ENCODE measurements at regions not wholly inside any gene's neighbourhood (a gene's known extent, or its start where the extent isn't known, plus 50 kb on each side); places are given as distances from the start of the nearest gene placed in this dataset.

DNA sequence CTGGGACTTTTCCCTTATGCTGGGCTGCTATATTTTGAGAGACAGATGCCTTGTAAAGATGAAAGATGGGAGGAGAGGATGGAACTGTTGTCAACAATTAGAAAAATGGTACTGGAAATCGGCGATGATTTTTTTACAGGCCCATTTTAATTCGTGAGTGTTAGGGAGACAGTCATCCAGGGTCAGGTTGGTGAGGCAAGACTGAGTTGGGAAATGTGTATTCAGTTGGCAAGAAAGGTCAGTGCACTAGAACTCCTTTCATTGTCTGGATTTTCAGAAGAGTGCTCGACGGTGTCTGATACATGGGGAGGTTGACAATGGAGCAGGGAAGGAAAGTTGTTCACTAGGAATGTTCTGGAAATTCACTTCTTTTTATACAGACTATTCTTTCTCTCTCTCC is 394.4 kb downstream of the QKI start:
- intact Hi-C loops (cut with DNase I) = no loop called here
- 86% methylated on average over 5 of the region's 5 CpGs for WGBS
- no peaks in the 10 kb centered on the region for H3K4me1 ChIP-seq (replicated peaks)
- H3K9me3 ChIP-seq = no peaks in the 10 kb centered on the region
- no peaks in the 10 kb centered on the region for H3K27me3 ChIP-seq (replicated peaks; ENCODE audit: insufficient read depth)
- DNase-seq (ENCODE audit: low spot score) = no peak
- no peak overlapping the region for H3K27ac ChIP-seq
- no peak overlapping the region for H3K4me3 ChIP-seq
- H3K36me3 ChIP-seq = no peaks in the 10 kb centered on the region
- no peak for TF ChIP-seq POLR2AphosphoS5 (IDR thresholded peaks at IDR 0.05)
- no peak for TF ChIP-seq POLR2A (IDR thresholded peaks at IDR 0.05)
- TF ChIP-seq, protein P1, sequence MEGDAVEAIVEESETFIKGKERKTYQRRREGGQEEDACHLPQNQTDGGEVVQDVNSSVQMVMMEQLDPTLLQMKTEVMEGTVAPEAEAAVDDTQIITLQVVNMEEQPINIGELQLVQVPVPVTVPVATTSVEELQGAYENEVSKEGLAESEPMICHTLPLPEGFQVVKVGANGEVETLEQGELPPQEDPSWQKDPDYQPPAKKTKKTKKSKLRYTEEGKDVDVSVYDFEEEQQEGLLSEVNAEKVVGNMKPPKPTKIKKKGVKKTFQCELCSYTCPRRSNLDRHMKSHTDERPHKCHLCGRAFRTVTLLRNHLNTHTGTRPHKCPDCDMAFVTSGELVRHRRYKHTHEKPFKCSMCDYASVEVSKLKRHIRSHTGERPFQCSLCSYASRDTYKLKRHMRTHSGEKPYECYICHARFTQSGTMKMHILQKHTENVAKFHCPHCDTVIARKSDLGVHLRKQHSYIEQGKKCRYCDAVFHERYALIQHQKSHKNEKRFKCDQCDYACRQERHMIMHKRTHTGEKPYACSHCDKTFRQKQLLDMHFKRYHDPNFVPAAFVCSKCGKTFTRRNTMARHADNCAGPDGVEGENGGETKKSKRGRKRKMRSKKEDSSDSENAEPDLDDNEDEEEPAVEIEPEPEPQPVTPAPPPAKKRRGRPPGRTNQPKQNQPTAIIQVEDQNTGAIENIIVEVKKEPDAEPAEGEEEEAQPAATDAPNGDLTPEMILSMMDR (IDR thresholded peaks at IDR 0.05) = no peak

DNA sequence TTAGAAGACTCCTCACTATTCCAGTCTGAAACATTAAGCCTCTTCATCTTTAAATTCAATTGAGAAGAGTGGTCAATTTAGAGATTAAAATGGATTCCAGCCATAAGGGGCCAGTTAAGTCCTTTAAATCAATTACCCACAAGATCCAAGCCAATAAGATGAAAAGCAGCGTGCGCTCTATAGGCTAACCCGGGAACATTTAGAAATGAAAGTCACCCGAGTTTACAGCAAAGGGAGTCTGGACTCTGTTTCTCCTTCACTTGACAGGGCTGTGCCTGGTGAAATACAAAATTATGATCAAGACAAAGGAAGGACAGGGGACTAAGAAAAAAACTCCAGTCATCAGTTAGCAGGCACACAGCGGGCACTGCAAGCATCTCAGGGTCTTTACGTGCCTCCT is 393.7 kb downstream of the QKI start:
- 92% methylated on average over 6 of the region's 6 CpGs for WGBS

DNA sequence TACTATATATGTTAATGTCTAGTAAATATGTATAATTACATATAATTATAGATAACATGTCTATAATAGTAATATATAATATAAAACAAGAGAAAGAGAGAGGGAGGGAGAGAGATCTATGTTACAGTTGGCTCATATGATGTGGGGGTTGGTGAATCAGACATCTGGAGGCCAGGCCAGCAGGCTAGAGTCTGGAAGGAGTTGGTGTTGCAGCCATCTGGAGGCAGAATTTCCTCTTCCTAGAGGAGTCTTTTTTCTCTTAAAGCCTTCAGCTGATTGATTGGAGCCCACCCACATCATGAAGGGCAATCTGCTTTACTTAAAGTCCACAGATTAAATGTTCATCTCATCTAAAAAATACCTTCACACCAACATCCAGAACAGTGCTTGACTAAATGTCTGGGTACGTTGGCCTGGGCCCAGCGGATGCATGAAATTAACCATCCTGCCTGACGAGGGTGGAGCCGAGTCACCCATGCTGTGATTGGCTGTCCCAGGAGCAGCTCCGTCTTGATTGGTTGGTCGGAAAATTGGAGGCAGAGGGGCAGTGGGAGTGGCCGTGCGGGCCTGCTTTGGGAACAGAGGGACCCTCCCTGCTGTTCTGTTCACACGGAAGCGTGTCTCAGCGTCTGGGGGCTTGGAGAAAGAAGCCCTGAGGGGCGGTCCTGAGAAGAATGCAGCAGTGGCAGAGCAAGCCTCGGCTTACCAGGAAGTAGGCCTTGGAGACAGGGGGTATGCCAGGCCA is 392.4 kb downstream of the QKI start:
- no peak for DNase-seq (ENCODE audit: low spot score)
- Histone ChIP-seq H3K4me3 (no peak overlapping the region), H3K4me1 (replicated peaks) (no peaks in the 10 kb centered on the region), H3K9me3 (no peaks in the 10 kb centered on the region), H3K27me3 (replicated peaks; ENCODE audit: insufficient read depth) (no peaks in the 10 kb centered on the region), H3K36me3 (no peaks in the 10 kb centered on the region), H3K27ac (no peak overlapping the region)
- TF ChIP-seq POLR2A (IDR thresholded peaks at IDR 0.05) (no peak), POLR2AphosphoS5 (IDR thresholded peaks at IDR 0.05) (no peak)
- TF ChIP-seq, protein P1 (IDR thresholded peaks at IDR 0.05) = no peak
- 93% methylated on average over 13 of the region's 13 CpGs for WGBS
- intact Hi-C loops (cut with DNase I) = no loop called here

More for the DNA sequence above, 393.7 kb downstream of the QKI start:
- Histone ChIP-seq H3K36me3 (no peaks in the 10 kb centered on the region), H3K27me3 (replicated peaks; ENCODE audit: insufficient read depth) (no peaks in the 10 kb centered on the region), H3K9me3 (no peaks in the 10 kb centered on the region), H3K27ac (no peak overlapping the region), H3K4me3 (no peak overlapping the region), H3K4me1 (replicated peaks) (no peaks in the 10 kb centered on the region)
- intact Hi-C loops (cut with DNase I) = no loop called here
- DNase-seq (ENCODE audit: low spot score) = no peak
- TF ChIP-seq, protein P1 (IDR thresholded peaks at IDR 0.05) = no peak
- TF ChIP-seq POLR2A (IDR thresholded peaks at IDR 0.05) (no peak), POLR2AphosphoS5 (IDR thresholded peaks at IDR 0.05) (no peak)

DNA sequence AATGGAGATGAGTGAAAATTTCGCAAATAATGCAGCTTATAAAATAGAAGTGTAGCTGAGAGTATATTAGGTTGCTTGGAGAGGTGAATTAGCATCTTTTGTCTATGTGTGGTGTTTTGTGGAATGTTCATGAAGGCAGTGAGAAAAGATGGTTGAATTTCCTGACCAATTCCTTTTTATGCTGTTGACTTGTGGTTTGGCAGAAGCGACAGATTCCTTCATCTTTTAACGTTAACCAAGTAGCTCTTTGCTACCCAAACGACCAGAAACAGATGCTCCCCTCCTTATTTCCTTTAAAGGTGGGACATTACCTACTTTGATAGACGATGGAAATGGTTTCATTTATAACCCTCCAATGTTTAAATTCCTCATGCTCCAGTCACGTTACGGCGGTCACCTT is 390.5 kb downstream of the QKI start:
- Histone ChIP-seq H3K9me3 (no peaks in the 10 kb centered on the region), H3K4me3 (no peak overlapping the region), H3K27ac (no peak overlapping the region), H3K4me1 (replicated peaks) (no peaks in the 10 kb centered on the region), H3K27me3 (replicated peaks; ENCODE audit: insufficient read depth) (no peaks in the 10 kb centered on the region), H3K36me3 (no peaks in the 10 kb centered on the region)
- no peak for TF ChIP-seq POLR2A (IDR thresholded peaks at IDR 0.05)
- TF ChIP-seq, protein P1 (IDR thresholded peaks at IDR 0.05) = no peak
- no peak for TF ChIP-seq POLR2AphosphoS5 (IDR thresholded peaks at IDR 0.05)
- 68% methylated on average over 8 of the region's 8 CpGs for WGBS
- no peak for DNase-seq (ENCODE audit: low spot score)
- intact Hi-C loops (cut with DNase I) = no loop called here

DNA sequence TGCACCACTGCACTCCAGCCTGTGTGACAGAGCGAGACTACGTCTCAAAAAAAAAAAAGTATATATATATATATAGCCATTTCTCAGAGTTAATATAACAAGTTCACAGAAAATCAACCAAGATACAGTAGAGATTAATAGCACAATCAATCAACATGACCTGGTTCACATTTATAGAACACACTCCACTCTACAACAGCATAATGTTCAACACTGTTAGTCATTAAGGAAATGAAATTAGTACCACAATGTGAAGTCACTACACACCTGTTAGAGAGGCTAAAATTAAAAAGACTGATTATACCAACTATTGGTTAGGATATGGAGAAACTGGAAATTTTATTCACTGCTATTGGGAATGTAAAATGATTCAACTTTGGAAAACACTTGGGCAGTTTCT is 387.7 kb downstream of the QKI start:
- H3K4me3 ChIP-seq = no peak overlapping the region
- intact Hi-C loops (cut with DNase I) = no loop called here

More for the DNA sequence above, 387.7 kb downstream of the QKI start:
- no peaks in the 10 kb centered on the region for H3K9me3 ChIP-seq
- H3K4me1 ChIP-seq (replicated peaks) = no peaks in the 10 kb centered on the region
- no peaks in the 10 kb centered on the region for H3K36me3 ChIP-seq
- no peak for TF ChIP-seq POLR2AphosphoS5 (IDR thresholded peaks at IDR 0.05)
- no peaks in the 10 kb centered on the region for H3K27me3 ChIP-seq (replicated peaks; ENCODE audit: insufficient read depth)
- no peak for DNase-seq (ENCODE audit: low spot score)
- 96% methylated on average over 2 of the region's 2 CpGs for WGBS
- no peak overlapping the region for H3K27ac ChIP-seq
